DMS114 treated with DMSO at 0.1 percent for 48 hours (cell line): ENCODE measurements at regions not wholly inside any gene's neighbourhood (a gene's known extent, or its start where the extent isn't known, plus 50 kb on each side); places are given as distances from the start of the nearest gene placed in this dataset.

Experiments
- DNase-seq: peaks from one replicate; lab custom pipeline; 2025; ENCODE audit not compliant: unreplicated experiment; lab: John Stamatoyannopoulos, UW

GRCh38 chr13:73970421-73971055, 163.7 kb downstream of the KLF12 start:
- DNase-seq: no peak

DNA sequence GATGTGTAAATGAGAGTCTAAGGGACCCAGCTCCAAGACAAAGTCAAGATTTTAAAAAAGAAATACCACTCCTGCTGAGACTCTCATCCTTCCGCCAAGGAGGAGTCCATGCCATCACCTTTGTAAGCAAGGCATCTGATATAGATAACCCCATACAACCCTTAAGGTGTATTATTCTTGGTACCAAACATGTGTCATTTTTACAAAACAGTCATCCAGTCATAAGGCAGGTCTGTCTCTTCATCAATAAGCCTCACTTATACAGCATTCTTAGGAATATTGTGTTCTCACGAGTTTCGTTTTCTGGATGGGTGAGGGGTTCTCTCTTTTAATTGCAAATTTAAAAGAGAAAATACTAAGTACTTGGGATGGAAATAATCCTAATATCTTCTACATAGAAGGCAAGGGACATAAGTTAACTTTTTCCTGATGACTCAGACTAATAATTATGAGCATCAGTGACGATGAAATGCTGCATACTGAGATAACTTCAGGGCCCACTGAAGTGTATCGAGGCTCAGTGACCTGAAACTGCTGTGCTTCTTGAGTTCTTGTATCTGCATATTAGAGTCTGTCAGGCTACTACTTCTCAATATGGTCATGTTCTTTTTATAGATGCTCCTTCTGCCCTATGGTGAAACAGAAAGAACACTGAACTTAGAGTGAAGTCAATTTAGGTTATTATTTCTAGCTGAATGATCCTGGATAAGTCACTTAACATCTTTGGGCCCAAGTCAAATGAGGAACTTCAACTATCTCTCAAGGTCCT, 166.6 kb downstream of the KLF12 start:
- no peak for DNase-seq

DNA sequence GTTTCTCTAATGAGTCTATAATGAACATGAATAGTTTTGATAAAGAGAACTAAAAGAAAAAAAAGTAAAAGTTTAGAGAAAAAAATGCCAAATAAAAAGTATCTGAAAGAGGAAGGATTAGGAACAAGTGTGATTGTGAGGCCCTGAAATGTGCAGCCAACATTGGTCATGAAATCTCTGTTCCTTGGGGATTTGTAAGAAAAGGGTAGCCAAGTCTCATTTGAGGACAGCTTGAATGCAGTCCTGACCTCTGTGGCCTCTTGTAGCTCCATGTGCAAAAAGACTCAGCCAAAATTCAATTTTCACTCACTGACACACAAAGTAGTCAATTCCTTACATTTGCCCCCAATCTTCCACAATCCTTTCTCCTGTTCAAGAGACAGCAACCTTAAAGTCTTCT, 167.9 kb downstream of the KLF12 start:
- DNase-seq: no peak

DNA sequence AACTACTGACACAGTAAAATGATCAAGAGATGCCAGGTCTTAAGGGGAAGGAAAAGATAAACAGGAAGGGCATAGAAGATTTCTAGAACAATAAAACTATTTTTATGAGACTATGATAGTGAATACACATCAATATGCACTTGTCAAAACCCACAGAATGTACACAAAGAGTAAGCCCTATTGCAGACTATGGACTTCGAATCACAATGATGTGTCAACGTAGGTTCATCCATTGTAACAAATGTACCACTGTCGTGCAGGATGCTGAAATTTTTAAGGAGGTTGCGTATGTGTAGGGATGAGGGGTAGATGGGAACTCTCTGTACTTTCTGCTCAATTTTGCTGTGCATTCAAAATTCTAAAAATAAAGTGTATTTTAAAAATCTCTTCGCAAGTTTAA, 171.9 kb downstream of the KLF12 start:
- no peak for DNase-seq

DNA sequence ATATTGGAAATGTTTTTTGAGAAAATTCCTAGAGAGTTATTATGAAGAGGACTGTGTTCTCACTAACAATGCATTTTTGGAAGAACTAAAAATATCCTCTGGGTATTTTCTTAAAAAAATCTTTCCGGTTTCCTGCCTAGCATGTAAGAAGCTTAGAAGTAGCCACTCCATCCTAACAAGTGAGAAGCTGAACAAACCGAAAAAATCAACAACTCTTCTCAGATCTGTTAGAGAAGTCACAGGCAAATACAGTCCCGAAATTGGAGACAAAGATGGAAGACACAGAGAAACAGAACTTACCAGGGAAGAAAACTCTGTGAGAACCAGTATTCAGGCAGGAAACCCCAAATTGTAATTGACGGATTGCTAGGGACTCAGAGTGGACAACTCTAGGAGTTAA, 173.0 kb downstream of the KLF12 start:
- no peak for DNase-seq

DNA sequence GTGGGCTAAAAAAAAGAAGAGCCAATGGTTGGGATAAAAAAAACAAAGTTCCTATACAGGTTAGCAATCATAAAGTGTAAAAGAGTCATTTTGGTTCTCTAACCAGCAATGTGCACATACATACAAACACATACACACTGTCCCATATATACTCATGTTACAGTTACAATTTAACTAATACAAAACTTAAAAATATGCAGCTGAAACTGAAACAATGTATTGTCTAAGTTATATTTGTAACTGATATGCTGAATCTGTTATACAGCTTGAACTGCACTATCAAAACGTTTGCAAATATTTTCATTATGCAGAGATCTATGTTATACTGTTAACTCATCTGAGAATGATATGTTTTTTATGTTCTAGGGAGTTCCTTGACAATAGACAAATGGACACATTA, 173.7 kb downstream of the KLF12 start:
- no peak for DNase-seq

DNA sequence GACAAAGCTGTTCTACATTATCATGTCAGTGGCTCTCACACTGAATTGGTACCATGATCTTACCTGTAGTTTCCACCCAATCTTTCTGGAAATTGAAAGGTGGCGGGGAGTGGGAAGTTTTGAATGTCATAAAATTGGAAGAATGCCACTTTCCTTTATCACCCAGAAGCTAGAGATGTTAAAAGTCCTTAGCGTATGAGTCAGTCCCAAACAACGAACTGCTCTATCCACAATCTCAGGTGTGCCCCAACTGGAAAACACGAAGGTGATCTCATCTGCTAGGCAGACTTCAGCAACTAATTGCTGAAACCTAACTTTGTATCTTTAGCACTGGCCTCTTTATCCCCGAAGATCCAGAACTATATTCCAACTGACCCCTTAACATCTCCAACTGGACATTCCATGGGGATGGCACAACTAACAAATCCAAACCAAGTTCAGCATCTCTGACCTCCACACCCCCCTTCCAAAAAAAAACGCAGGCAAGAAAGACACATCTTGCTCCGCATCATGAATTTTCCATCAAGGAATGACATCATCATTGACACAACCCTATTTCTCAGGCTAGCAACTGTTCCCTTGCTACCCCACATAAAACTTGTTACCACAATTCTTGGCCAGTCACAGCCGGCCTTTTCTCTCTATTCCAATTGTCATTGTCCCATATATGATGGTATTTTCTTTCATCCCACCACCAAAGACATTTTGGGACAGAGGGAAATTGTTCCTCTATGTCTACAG, 175.4 kb downstream of the KLF12 start:
- no peak for DNase-seq

DNA sequence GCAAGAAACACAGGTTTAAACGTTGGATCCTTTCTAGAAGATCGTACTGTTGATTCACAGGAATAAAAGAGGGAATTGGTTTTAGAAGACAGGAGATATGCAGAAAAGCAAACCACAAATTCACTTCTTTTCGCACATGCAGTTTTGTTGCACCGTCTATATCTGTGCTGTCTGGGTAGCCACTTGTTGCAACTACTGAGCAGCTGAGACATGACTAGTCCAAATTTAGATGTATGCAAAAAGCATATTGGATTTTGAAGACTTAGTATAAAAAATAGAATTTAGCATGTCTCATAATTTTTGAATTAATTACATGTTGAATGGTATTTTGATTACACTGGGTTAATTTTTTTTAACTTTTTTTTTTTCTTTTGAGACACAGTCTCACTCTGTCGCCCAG, 176.3 kb downstream of the KLF12 start:
- DNase-seq: no peak

DNA sequence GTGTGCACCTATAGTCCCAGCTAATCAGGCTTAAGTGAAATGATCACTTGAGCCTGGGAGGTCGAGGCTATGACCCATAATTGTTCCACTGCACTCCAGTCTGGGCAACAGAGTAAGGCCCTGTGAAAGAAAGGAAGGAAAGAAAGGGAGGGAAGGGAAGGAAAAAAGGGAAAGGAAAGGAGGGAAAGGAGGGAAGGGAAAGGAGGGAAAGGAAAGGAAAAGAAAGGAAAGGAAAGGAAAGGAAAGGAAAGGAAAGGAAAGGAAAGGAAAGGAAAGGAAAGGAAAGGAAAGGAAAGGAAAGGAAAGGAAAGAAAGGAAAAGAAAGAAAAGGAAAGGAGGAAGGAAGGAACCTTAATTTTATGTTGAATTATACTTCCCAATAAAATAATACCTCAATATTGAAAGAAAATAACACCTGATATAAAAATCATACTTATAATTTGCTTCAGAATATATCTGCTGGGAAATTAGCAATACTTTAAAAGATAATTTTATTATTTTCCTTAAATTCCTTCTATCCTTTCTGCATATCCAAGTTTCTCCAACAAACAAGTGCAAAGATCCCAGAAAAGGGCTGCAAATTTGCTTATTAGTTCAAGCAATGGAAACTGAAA, 177.3 kb downstream of the KLF12 start:
- no peak for DNase-seq

GRCh38 chr13:73955977-73956500, 178.2 kb downstream of the KLF12 start:
- DNase-seq: no peak

DNA sequence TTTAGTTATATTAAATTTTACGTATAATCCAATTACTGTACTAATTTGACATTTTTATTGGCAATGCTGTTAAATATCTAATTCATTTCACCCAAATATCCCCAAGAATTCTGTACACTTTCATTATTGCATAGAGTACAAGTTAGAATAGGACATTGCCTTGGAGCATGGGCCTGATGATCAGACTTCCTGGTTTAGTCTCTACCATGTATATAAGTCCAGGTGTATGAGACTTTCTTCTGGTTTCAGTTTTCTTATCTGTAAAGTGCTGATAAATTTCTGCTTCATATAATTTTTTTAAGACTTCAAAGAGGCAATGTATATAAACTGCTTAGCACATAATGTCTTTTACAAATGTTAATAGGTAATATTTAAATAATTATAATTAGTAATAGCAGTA, 179.4 kb downstream of the KLF12 start:
- no peak for DNase-seq

- DNase-seq: no peak
Observed at GRCh38 chr13:73952648-73953047, 181.6 kb downstream of the KLF12 start.

DNA sequence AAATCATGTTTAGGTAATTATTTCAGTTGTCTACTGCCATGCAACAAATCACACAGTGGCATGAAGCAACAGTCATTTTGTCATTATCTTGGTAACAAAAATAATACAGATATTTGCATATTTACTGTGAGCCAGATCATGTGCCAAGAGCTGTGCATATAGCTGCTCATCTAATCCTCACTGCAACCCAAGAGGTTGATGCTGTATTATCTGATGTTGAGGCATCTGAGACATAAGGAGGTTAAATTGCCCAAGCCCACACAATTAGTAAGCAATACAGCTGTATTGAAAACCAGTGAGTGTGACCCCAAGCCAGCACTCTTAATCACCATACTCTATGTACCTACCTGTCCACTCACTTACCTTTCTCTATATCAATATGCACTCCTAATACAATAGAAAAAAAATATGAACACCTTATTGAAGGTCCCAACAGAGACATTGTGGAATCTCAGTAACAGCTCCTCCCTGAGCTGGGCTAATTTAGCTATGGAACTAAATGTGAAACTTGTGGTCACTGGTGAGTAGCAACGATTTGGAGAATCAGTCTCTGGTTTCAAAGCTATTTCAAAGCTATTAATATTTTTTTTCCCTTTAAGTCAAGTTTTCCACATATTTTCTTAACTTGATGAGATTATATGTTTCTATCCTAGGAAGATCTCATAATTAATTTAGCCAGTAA, 185.2 kb downstream of the KLF12 start:
- no peak for DNase-seq

DNA sequence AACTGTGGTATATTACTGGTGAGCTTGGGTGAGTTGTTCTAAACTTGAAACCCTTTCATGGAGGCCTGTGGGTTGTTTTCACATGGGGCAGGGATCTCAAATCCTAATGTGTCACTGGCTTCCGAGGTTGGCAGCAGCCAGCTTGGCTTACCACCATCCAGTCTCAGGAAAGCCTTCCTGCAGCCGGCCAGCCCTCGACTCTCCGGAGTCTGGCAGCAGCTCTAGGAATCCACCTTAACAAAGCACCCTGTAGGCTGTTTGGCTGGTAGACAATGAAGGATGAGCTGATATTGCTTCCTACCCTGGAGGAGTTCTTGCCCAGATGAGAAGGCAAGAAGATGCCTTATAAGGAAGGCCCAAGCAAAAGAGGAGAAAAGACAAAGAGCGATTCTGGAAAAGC, 188.3 kb downstream of the KLF12 start:
- no peak for DNase-seq

DNA sequence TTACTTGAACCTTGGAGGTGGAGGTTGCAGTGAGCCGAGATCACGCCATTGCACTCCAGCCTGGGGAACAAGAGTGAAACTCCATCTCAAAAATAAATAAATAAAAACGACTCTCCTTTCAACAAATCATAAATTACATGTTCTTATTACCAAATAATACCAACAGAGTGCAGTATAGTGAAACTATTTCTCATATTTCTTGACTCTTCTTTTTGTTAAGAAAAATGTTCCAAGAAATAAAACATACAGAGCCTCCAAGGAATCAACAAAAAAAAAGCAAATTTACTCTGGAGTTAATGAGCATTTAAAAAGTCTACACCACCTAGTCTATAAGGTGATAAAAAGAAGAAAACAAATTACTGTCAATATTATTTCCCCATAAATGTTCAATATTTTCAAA, 188.8 kb downstream of the KLF12 start:
- DNase-seq: no peak

DNA sequence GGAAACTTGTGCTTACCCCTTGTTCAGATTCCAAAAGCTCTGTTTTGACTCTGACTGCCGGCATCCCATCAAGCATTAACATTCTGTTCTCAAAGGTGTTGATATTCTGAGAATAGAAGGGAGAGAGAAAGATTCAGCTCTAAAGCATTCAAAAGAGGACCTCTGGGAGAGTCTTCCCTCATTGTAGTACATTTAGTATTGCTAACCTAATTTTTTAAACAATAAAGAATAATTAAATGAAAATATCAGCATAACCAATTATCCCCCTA, 190.3 kb downstream of the KLF12 start:
- no peak for DNase-seq

DNA sequence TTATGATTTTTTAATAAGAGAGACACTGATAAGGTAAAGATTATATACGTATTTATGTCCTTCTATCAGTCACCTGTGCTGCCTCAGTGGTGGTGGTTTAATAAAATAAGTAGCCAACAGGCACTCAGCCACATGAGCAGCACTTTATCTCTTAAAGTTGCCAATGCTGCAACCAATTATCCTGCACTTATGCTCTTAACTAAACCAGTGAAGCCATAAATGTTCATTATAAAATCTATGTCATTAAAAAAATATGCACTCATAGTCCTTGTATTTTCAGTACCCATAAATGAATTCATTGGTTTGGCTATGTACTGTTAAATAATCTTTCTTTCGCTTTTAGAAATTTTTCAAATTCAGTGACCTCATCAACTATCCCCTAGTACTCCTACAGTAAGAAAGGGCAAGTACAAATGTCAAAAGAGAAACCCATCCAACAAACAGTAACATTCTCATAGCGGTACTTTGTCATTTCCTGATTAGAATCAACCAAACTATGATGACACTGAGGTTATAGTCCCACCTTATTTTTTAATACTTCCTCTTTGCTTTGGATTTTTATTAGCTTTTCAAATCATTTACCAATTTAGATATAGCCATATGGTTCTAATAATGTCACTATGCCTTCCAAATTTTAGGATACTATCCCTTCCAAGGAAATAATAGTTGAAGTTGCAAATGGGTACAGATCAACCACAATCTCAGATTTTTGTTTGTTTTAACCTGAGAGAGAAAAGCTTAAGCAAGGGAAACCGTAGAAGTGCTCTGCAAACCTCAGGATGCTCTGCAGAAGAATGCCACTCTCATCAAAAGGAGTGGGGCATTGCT, 190.9 kb downstream of the KLF12 start:
- DNase-seq: no peak

- DNase-seq: no peak
Observed at GRCh38 chr13:73941752-73942151, 192.5 kb downstream of the KLF12 start.

DNA sequence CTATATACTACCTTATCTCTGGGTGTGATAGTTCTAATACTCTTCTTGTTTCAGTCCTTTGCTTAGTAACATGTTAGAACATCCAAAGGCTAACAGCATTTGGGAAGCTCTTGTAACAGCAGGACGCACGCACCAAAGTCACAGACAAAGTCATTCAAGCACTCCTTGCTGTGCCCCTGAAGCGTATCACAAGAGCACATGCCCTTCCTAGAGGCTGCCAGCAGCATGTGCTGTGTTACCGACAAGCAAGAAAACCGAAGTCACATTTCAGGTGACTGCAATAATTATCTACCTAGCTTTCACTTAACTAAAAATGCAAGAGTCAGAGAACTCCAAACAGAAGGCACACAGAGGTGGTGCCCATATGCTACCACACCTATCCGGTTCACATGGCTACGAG, 194.1 kb downstream of the KLF12 start:
- no peak for DNase-seq

GRCh38 chr13:73939603-73940002, 194.6 kb downstream of the KLF12 start:
- DNase-seq: no peak

GRCh38 chr13:73939071-73939380, 195.2 kb downstream of the KLF12 start:
- DNase-seq: no peak
